ENCODE measurements at regions not wholly inside any gene's neighbourhood (a gene's known extent, or its start where the extent isn't known, plus 50 kb on each side); places are given as distances from the start of the nearest gene placed in this dataset.
A peak's percentile ranks its signal among the peaks of the same experiment; 100 is the strongest.
"Not testable (repeated sequence)": the region's sequence is repeated elsewhere in the genome, so short reads cannot be mapped to it uniquely, and the experiment has no call there.

GRCh38 chr15:46955576-46955975 lies 761.7 kb upstream of the SEMA6D start:
- H3K27me3 ChIP-seq (ENCODE audit: control insufficient read depth, insufficient read depth, low read length): no peaks in the 10 kb centered on the region
- DNase-seq: no peak
- H3K36me3 ChIP-seq (ENCODE audit: control insufficient read depth, insufficient read depth, low read length): no peaks in the 10 kb centered on the region
- 80% methylated on average over 1 of the region's 3 CpGs for WGBS (ENCODE audit: insufficient coverage)
- H3K4me1 ChIP-seq (ENCODE audit: control insufficient read depth, insufficient read depth, low read length): no peaks in the 10 kb centered on the region
- no peak overlapping the region for H3K4me3 ChIP-seq (ENCODE audit: low read length)
- H3K9me3 ChIP-seq (replicated peaks; ENCODE audit: control insufficient read depth, low read depth, low read length): peaks cover 2% of the 10 kb centered on the region
- no peak overlapping the region for H3K27ac ChIP-seq (ENCODE audit: low read length)

DNA sequence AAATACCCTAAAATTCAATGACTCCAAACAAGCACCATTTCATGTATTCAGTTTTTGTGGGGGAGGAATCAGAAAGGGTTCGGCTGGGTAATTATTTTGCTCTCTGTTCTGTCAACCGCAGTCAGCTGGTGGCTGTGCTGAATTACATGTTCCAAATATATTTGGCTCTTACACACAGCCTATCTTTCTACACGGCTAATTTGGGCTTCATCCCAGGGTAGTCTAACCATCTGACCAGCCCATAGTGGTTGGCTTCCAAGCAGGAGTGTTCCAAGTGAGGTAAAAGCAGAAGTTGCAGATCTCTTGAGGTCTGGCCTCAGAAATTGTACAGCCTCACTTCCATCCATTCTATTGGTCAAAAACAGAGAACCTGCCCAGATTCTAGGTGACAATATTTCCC lies 760.8 kb upstream of the SEMA6D start:
- WGBS (ENCODE audit: insufficient coverage): no CpG with 5 or more reads among the region's 3 CpGs
- no peak overlapping the region for H3K27ac ChIP-seq (ENCODE audit: low read length)
- no peaks in the 10 kb centered on the region for H3K36me3 ChIP-seq (ENCODE audit: control insufficient read depth, insufficient read depth, low read length)
- no peak overlapping the region for H3K4me3 ChIP-seq (ENCODE audit: low read length)
- H3K9me3 ChIP-seq (replicated peaks; ENCODE audit: control insufficient read depth, low read depth, low read length): peaks cover 2% of the 10 kb centered on the region
- DNase-seq: no peak
- H3K4me1 ChIP-seq (ENCODE audit: control insufficient read depth, insufficient read depth, low read length): no peaks in the 10 kb centered on the region
- H3K27me3 ChIP-seq (ENCODE audit: control insufficient read depth, insufficient read depth, low read length): no peaks in the 10 kb centered on the region

DNA sequence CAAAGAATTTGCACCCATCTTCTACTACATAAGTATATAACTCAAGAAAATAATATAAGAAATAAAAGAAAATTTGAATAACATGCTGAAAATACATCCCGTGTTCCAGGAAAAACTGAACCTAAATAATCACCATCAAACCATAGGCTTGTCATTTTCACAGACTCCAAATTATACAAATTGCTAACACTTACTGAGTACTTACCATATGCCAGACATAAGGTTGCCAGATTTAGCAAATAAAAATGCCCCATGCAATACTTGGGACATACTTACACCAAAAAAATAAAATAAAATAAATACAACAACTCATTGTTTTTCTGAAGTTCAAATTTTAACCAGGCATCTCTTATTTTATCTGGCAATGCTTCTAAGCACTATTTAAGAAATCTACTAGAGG lies 760.4 kb upstream of the SEMA6D start:
- WGBS (ENCODE audit: insufficient coverage): no CpG with 5 or more reads among the region's 1 CpG
- Histone ChIP-seq H3K4me1 (ENCODE audit: control insufficient read depth, insufficient read depth, low read length) (no peaks in the 10 kb centered on the region), H3K9me3 (replicated peaks; ENCODE audit: control insufficient read depth, low read depth, low read length) (no peaks in the 10 kb centered on the region), H3K27me3 (ENCODE audit: control insufficient read depth, insufficient read depth, low read length) (no peaks in the 10 kb centered on the region), H3K36me3 (ENCODE audit: control insufficient read depth, insufficient read depth, low read length) (no peaks in the 10 kb centered on the region), H3K27ac (ENCODE audit: low read length) (no peak overlapping the region), H3K4me3 (ENCODE audit: low read length) (no peak overlapping the region)
- DNase-seq: no peak

DNA sequence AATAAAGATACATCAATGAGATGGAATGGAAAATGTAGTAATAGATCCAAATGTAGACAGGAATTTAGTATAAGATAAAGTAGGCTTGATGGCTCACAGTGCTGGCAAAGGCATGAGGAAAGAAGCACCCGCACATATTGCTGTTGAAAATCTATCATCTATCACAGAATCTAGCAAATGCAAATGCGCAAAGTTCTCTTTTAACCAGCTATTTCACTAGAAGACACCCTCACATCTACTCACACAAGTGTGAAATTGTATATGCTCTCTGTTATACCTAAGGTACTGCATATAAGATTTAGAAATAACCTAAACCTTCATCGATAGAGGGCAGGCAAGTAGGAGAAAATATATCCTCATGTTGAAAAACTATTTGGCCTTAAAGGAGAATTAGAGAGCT lies 756.7 kb upstream of the SEMA6D start:
- Histone ChIP-seq H3K4me1 (ENCODE audit: control insufficient read depth, insufficient read depth, low read length) (no peaks in the 10 kb centered on the region), H3K27me3 (ENCODE audit: control insufficient read depth, insufficient read depth, low read length) (no peaks in the 10 kb centered on the region), H3K36me3 (ENCODE audit: control insufficient read depth, insufficient read depth, low read length) (no peaks in the 10 kb centered on the region), H3K4me3 (ENCODE audit: low read length) (no peak overlapping the region), H3K9me3 (replicated peaks; ENCODE audit: control insufficient read depth, low read depth, low read length) (no peaks in the 10 kb centered on the region), H3K27ac (ENCODE audit: low read length) (no peak overlapping the region)
- no peak for DNase-seq
- no CpG with 5 or more reads among the region's 3 CpGs for WGBS (ENCODE audit: insufficient coverage)

DNA sequence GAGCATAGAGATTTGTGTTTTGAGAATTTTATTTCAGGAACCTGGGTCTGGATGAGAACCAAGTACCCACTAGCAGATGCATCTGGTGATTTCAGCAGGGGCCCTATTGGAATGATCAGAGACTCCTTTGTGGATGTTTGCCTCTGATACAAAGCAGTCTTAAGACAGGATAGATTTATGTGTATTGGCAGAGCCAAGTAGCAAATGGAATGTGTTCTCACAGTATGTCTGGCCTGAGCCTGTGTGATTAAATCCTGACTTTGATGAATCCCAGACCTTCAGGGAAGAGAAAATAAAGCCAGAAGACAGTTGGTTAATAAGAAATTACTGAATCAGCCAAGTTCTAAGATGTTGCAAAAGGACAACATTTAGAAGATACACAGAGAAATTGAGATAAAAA lies 755.5 kb upstream of the SEMA6D start:
- no peaks in the 10 kb centered on the region for H3K9me3 ChIP-seq (replicated peaks; ENCODE audit: control insufficient read depth, low read depth, low read length)
- DNase-seq: peak; percentile 39
- no peaks in the 10 kb centered on the region for H3K4me1 ChIP-seq (ENCODE audit: control insufficient read depth, insufficient read depth, low read length)
- H3K27me3 ChIP-seq (ENCODE audit: control insufficient read depth, insufficient read depth, low read length): no peaks in the 10 kb centered on the region
- H3K27ac ChIP-seq (ENCODE audit: low read length): no peak overlapping the region
- H3K36me3 ChIP-seq (ENCODE audit: control insufficient read depth, insufficient read depth, low read length): no peaks in the 10 kb centered on the region
- no peak overlapping the region for H3K4me3 ChIP-seq (ENCODE audit: low read length)

GRCh38 chr15:46988055-46988454 lies 729.2 kb upstream of the SEMA6D start:
- H3K9me3 ChIP-seq (replicated peaks; ENCODE audit: control insufficient read depth, low read depth, low read length); H3K4me1 ChIP-seq (ENCODE audit: control insufficient read depth, insufficient read depth, low read length); H3K4me3 ChIP-seq (ENCODE audit: low read length); H3K36me3 ChIP-seq (ENCODE audit: control insufficient read depth, insufficient read depth, low read length); H3K27me3 ChIP-seq (ENCODE audit: control insufficient read depth, insufficient read depth, low read length); DNase-seq; H3K27ac ChIP-seq (ENCODE audit: low read length): not testable (repeated sequence)
- no CpG with 5 or more reads among the region's 2 CpGs for WGBS (ENCODE audit: insufficient coverage)

- Histone ChIP-seq H3K27me3 (ENCODE audit: control insufficient read depth, insufficient read depth, low read length) (no peaks in the 10 kb centered on the region), H3K9me3 (replicated peaks; ENCODE audit: control insufficient read depth, low read depth, low read length) (peaks cover 8% of the 10 kb centered on the region), H3K36me3 (ENCODE audit: control insufficient read depth, insufficient read depth, low read length) (no peaks in the 10 kb centered on the region), H3K4me1 (ENCODE audit: control insufficient read depth, insufficient read depth, low read length) (no peaks in the 10 kb centered on the region), H3K4me3 (ENCODE audit: low read length) (no peak overlapping the region), H3K27ac (ENCODE audit: low read length) (no peak overlapping the region)
- 87% methylated on average over 2 of the region's 3 CpGs for WGBS (ENCODE audit: insufficient coverage)
- DNase-seq: no peak
Measured at GRCh38 chr15:46996359-46996758, 720.9 kb upstream of the SEMA6D start.

GRCh38 chr15:46997501-46997900 lies 719.8 kb upstream of the SEMA6D start:
- Histone ChIP-seq H3K36me3 (ENCODE audit: control insufficient read depth, insufficient read depth, low read length) (no peaks in the 10 kb centered on the region), H3K9me3 (replicated peaks; ENCODE audit: control insufficient read depth, low read depth, low read length) (peaks cover 8% of the 10 kb centered on the region), H3K27me3 (ENCODE audit: control insufficient read depth, insufficient read depth, low read length) (no peaks in the 10 kb centered on the region), H3K4me3 (ENCODE audit: low read length) (no peak overlapping the region), H3K27ac (ENCODE audit: low read length) (no peak overlapping the region), H3K4me1 (ENCODE audit: control insufficient read depth, insufficient read depth, low read length) (no peaks in the 10 kb centered on the region)
- peak; percentile 1 for DNase-seq
- 83% methylated on average over 2 of the region's 3 CpGs for WGBS (ENCODE audit: insufficient coverage)

- Histone ChIP-seq H3K27me3 (ENCODE audit: control insufficient read depth, insufficient read depth, low read length) (no peaks in the 10 kb centered on the region), H3K9me3 (replicated peaks; ENCODE audit: control insufficient read depth, low read depth, low read length) (peaks cover 9% of the 10 kb centered on the region), H3K27ac (ENCODE audit: low read length) (no peak overlapping the region), H3K4me3 (ENCODE audit: low read length) (no peak overlapping the region), H3K4me1 (ENCODE audit: control insufficient read depth, insufficient read depth, low read length) (no peaks in the 10 kb centered on the region), H3K36me3 (ENCODE audit: control insufficient read depth, insufficient read depth, low read length) (no peaks in the 10 kb centered on the region)
- no CpG with 5 or more reads among the region's 1 CpG for WGBS (ENCODE audit: insufficient coverage)
- no peak for DNase-seq
Measured at GRCh38 chr15:47003568-47003967, 713.7 kb upstream of the SEMA6D start.

DNA sequence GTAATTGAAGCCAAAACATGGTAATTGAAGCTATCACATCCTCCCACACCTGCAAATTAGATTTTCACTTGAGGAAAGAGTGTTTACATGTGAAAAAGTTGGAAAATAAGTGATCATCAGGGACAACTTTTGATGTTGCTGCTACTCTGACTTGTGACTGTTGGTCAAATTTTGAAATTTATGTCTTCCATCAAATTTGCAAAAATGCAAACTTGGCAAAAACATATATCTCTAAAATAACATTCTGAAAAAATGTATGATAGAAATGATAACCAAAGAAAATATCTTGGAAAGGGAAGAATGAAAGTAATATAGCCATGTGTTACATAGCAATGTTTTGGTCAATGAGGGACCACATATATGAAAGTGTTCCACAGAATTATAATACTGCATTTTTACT lies 703.9 kb upstream of the SEMA6D start:
- H3K27ac ChIP-seq (ENCODE audit: low read length): no peak overlapping the region
- no peaks in the 10 kb centered on the region for H3K36me3 ChIP-seq (ENCODE audit: control insufficient read depth, insufficient read depth, low read length)
- no peak for DNase-seq
- H3K4me1 ChIP-seq (ENCODE audit: control insufficient read depth, insufficient read depth, low read length): no peaks in the 10 kb centered on the region
- peaks cover 8% of the 10 kb centered on the region for H3K9me3 ChIP-seq (replicated peaks; ENCODE audit: control insufficient read depth, low read depth, low read length)
- no peak overlapping the region for H3K4me3 ChIP-seq (ENCODE audit: low read length)
- no peaks in the 10 kb centered on the region for H3K27me3 ChIP-seq (ENCODE audit: control insufficient read depth, insufficient read depth, low read length)

GRCh38 chr15:47027322-47027946 lies 689.9 kb upstream of the SEMA6D start:
- 56% methylated on average over 4 of the region's 5 CpGs for WGBS (ENCODE audit: insufficient coverage)
- no peak for DNase-seq
- H3K4me1 ChIP-seq (ENCODE audit: control insufficient read depth, insufficient read depth, low read length): no peaks in the 10 kb centered on the region
- no peaks in the 10 kb centered on the region for H3K9me3 ChIP-seq (replicated peaks; ENCODE audit: control insufficient read depth, low read depth, low read length)
- no peak overlapping the region for H3K27ac ChIP-seq (ENCODE audit: low read length)
- no peaks in the 10 kb centered on the region for H3K36me3 ChIP-seq (ENCODE audit: control insufficient read depth, insufficient read depth, low read length)
- no peaks in the 10 kb centered on the region for H3K27me3 ChIP-seq (ENCODE audit: control insufficient read depth, insufficient read depth, low read length)
- no peak overlapping the region for H3K4me3 ChIP-seq (ENCODE audit: low read length)

Measured in muscle of leg (tissue), 3 donors.